ENCODE measurements at regions not wholly inside any gene's neighbourhood (a gene's known extent, or its start where the extent isn't known, plus 50 kb on each side); places are given as distances from the start of the nearest gene placed in this dataset.

DNA sequence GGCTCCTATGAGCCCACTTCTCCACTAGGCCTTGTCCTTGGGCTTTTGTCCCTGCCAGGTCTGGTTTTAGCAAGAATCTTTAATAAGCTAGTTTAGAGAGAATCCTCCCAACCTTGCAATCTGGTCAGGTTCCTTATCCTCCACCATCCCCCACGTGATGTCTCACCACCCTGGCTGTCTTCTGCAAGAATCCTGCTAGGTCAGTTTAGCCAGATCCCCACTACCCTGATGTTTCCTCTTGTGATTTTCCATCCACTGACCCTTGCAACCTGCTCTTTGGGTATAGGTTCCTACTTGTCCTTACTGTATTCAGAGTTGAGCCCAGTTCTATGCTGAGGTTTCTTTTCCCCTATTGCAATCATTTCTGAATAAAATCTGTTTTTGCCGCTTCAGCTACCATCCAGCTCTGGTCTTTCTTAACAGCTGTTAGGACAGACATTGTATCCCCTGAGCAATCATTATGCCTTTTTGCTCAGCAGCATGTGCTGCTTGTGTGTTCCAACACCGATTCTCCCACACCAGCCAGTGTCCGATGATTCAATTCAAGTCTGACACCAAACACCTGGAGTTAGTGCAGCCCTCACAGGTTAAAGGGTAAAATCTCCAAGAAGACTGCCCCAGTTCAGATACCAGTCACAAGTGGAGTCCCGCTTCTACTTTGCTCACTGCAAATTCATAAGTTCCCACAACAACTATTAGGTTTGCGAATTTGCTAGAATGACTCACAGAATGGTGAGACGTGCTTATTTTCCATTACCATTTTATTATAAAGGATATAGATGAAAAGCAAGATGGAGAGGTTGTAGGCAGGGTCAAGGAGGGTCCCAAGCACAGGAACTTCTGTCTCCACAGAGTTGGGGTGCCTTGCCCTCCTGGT lies 62.2 kb upstream of the ADCY1 start:
- H3K4me3 Mint-ChIP-seq, result no peak overlapping the region
- peaks cover 11% of the 10 kb centered on the region for H3K36me3 Mint-ChIP-seq
- ATAC-seq, result no peak

DNA sequence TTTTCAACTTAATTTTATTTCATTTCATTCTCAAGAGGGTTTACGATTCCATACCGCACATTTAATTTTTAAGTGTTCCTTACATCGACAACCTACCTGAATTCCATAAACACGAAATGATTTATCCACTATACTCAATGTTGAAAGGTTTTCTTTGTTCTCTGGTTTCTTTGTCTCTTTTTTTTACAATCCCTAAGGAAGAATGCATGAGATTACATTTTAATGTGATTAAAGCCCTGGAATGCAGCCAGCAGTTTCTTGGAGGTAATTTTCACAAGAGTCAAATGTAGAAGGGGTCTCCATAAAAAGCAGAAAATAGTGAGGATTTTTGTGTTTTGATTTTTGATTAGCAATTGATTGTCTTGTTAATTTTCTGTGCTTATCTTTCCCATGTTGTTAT lies 59.2 kb upstream of the ADCY1 start:
- ATAC-seq (no peak), DNase-seq (ENCODE audit: low spot score) (no peak)
- peaks cover 26% of the 10 kb centered on the region for H3K36me3 Mint-ChIP-seq
- ChIA-PET POLR2A (no interaction called here), CTCF (no interaction called here)
- no peaks in the 10 kb centered on the region; the same call in 1 of the 2 replicates for H3K27me3 Mint-ChIP-seq (ENCODE audit: low read depth)
- H3K4me1 Mint-ChIP-seq, result peaks cover 19% of the 10 kb centered on the region
- H3K9me3 Mint-ChIP-seq, result peaks cover 36% of the 10 kb centered on the region
- no peak overlapping the region for H3K4me3 Mint-ChIP-seq
- H3K27ac Mint-ChIP-seq, result no peak overlapping the region
- TF ChIP-seq, protein P1, sequence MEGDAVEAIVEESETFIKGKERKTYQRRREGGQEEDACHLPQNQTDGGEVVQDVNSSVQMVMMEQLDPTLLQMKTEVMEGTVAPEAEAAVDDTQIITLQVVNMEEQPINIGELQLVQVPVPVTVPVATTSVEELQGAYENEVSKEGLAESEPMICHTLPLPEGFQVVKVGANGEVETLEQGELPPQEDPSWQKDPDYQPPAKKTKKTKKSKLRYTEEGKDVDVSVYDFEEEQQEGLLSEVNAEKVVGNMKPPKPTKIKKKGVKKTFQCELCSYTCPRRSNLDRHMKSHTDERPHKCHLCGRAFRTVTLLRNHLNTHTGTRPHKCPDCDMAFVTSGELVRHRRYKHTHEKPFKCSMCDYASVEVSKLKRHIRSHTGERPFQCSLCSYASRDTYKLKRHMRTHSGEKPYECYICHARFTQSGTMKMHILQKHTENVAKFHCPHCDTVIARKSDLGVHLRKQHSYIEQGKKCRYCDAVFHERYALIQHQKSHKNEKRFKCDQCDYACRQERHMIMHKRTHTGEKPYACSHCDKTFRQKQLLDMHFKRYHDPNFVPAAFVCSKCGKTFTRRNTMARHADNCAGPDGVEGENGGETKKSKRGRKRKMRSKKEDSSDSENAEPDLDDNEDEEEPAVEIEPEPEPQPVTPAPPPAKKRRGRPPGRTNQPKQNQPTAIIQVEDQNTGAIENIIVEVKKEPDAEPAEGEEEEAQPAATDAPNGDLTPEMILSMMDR (IDR thresholded peaks at IDR 0.05), result no peak
- TF ChIP-seq JAZF1 (CRISPR knock-in tag; IDR thresholded peaks at IDR 0.05), result no peak
- no peak for TF ChIP-seq NR1H2 (CRISPR knock-in tag; IDR thresholded peaks at IDR 0.05)
- no peak for TF ChIP-seq SOX15 (CRISPR knock-in tag; IDR thresholded peaks at IDR 0.05)
- TF ChIP-seq EMX1 (CRISPR knock-in tag; IDR thresholded peaks at IDR 0.05), result no peak
- TF ChIP-seq, protein P2, sequence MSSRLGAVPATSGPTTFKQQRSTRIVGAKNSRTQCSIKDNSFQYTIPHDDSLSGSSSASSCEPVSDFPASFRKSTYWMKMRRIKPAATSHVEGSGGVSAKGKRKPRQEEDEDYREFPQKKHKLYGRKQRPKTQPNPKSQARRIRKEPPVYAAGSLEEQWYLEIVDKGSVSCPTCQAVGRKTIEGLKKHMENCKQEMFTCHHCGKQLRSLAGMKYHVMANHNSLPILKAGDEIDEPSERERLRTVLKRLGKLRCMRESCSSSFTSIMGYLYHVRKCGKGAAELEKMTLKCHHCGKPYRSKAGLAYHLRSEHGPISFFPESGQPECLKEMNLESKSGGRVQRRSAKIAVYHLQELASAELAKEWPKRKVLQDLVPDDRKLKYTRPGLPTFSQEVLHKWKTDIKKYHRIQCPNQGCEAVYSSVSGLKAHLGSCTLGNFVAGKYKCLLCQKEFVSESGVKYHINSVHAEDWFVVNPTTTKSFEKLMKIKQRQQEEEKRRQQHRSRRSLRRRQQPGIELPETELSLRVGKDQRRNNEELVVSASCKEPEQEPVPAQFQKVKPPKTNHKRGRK (CRISPR knock-in tag; IDR thresholded peaks at IDR 0.05; ENCODE audit: borderline replicate concordance), result no peak
- TF ChIP-seq, protein P3, sequence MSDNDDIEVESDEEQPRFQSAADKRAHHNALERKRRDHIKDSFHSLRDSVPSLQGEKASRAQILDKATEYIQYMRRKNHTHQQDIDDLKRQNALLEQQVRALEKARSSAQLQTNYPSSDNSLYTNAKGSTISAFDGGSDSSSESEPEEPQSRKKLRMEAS (CRISPR knock-in tag; IDR thresholded peaks at IDR 0.05), result no peak
- TF ChIP-seq, protein P4, sequence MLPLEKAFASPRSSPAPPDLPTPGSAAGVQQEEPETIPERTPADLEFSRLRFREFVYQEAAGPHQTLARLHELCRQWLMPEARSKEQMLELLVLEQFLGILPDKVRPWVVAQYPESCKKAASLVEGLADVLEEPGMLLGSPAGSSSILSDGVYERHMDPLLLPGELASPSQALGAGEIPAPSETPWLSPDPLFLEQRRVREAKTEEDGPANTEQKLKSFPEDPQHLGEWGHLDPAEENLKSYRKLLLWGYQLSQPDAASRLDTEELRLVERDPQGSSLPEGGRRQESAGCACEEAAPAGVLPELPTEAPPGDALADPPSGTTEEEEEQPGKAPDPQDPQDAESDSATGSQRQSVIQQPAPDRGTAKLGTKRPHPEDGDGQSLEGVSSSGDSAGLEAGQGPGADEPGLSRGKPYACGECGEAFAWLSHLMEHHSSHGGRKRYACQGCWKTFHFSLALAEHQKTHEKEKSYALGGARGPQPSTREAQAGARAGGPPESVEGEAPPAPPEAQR (CRISPR knock-in tag; IDR thresholded peaks at IDR 0.05), result no peak
- TF ChIP-seq, protein P5, sequence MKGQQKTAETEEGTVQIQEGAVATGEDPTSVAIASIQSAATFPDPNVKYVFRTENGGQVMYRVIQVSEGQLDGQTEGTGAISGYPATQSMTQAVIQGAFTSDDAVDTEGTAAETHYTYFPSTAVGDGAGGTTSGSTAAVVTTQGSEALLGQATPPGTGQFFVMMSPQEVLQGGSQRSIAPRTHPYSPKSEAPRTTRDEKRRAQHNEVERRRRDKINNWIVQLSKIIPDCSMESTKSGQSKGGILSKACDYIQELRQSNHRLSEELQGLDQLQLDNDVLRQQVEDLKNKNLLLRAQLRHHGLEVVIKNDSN (CRISPR knock-in tag; IDR thresholded peaks at IDR 0.05), result no peak
- TF ChIP-seq ZNF232 (CRISPR knock-in tag; IDR thresholded peaks at IDR 0.05), result no peak
- TF ChIP-seq OVOL2 (CRISPR knock-in tag; IDR thresholded peaks at IDR 0.05; ENCODE audit: borderline replicate concordance), result no peak
- no peak for TF ChIP-seq FOXP1 (CRISPR knock-in tag; IDR thresholded peaks at IDR 0.05; ENCODE audit: borderline replicate concordance)

More for the DNA sequence above, 62.2 kb upstream of the ADCY1 start:
- H3K4me1 Mint-ChIP-seq, result peaks cover 19% of the 10 kb centered on the region
- H3K27me3 Mint-ChIP-seq (ENCODE audit: low read depth), result no peaks in the 10 kb centered on the region; the same call in 1 of the 2 replicates
- TF ChIP-seq KAT7 (CRISPR knock-in tag; IDR thresholded peaks at IDR 0.05; ENCODE audit: borderline replicate concordance) (no peak), ZNF317 (CRISPR knock-in tag; IDR thresholded peaks at IDR 0.05; ENCODE audit: borderline replicate concordance, low read depth) (no peak), ZBTB21 (CRISPR knock-in tag; IDR thresholded peaks at IDR 0.05; ENCODE audit: borderline replicate concordance) (no peak), ZNF263 (CRISPR knock-in tag; IDR thresholded peaks at IDR 0.05; ENCODE audit: low read depth) (no peak), ZNF396 (CRISPR knock-in tag; IDR thresholded peaks at IDR 0.05; ENCODE audit: borderline replicate concordance) (no peak), CREB1 (CRISPR knock-in tag; IDR thresholded peaks at IDR 0.05) (no peak), GTF2I (CRISPR knock-in tag; conservative IDR thresholded peaks at IDR 0.05) (no peak), JAZF1 (CRISPR knock-in tag; IDR thresholded peaks at IDR 0.05) (no peak)
- TF ChIP-seq, protein P6, sequence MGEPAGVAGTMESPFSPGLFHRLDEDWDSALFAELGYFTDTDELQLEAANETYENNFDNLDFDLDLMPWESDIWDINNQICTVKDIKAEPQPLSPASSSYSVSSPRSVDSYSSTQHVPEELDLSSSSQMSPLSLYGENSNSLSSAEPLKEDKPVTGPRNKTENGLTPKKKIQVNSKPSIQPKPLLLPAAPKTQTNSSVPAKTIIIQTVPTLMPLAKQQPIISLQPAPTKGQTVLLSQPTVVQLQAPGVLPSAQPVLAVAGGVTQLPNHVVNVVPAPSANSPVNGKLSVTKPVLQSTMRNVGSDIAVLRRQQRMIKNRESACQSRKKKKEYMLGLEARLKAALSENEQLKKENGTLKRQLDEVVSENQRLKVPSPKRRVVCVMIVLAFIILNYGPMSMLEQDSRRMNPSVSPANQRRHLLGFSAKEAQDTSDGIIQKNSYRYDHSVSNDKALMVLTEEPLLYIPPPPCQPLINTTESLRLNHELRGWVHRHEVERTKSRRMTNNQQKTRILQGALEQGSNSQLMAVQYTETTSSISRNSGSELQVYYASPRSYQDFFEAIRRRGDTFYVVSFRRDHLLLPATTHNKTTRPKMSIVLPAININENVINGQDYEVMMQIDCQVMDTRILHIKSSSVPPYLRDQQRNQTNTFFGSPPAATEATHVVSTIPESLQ (CRISPR knock-in tag; IDR thresholded peaks at IDR 0.05), result no peak
- TF ChIP-seq, protein P7, sequence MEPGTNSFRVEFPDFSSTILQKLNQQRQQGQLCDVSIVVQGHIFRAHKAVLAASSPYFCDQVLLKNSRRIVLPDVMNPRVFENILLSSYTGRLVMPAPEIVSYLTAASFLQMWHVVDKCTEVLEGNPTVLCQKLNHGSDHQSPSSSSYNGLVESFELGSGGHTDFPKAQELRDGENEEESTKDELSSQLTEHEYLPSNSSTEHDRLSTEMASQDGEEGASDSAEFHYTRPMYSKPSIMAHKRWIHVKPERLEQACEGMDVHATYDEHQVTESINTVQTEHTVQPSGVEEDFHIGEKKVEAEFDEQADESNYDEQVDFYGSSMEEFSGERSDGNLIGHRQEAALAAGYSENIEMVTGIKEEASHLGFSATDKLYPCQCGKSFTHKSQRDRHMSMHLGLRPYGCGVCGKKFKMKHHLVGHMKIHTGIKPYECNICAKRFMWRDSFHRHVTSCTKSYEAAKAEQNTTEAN (CRISPR knock-in tag; IDR thresholded peaks at IDR 0.05), result no peak
- TF ChIP-seq, protein P8, sequence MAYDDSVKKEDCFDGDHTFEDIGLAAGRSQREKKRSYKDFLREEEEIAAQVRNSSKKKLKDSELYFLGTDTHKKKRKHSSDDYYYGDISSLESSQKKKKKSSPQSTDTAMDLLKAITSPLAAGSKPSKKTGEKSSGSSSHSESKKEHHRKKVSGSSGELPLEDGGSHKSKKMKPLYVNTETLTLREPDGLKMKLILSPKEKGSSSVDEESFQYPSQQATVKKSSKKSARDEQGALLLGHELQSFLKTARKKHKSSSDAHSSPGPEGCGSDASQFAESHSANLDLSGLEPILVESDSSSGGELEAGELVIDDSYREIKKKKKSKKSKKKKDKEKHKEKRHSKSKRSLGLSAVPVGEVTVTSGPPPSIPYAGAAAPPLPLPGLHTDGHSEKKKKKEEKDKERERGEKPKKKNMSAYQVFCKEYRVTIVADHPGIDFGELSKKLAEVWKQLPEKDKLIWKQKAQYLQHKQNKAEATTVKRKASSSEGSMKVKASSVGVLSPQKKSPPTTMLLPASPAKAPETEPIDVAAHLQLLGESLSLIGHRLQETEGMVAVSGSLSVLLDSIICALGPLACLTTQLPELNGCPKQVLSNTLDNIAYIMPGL (CRISPR knock-in tag; IDR thresholded peaks at IDR 0.05), result no peak
- TF ChIP-seq, protein P9, sequence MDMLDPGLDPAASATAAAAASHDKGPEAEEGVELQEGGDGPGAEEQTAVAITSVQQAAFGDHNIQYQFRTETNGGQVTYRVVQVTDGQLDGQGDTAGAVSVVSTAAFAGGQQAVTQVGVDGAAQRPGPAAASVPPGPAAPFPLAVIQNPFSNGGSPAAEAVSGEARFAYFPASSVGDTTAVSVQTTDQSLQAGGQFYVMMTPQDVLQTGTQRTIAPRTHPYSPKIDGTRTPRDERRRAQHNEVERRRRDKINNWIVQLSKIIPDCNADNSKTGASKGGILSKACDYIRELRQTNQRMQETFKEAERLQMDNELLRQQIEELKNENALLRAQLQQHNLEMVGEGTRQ (CRISPR knock-in tag; IDR thresholded peaks at IDR 0.05), result no peak
- TF ChIP-seq, protein P10, sequence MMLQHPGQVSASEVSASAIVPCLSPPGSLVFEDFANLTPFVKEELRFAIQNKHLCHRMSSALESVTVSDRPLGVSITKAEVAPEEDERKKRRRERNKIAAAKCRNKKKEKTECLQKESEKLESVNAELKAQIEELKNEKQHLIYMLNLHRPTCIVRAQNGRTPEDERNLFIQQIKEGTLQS (CRISPR knock-in tag; conservative IDR thresholded peaks at IDR 0.05), result no peak
- no peak overlapping the region for H3K27ac Mint-ChIP-seq
- POLR2A ChIA-PET, result no interaction called here
- H3K9me3 Mint-ChIP-seq, result peaks cover 26% of the 10 kb centered on the region
- DNase-seq (ENCODE audit: low spot score), result no peak
- CTCF ChIA-PET, result no interaction called here

Data from WTC11 (cell line).